ENCODE measurements at regions not wholly inside any gene's neighbourhood (a gene's known extent, or its start where the extent isn't known, plus 50 kb on each side); places are given as distances from the start of the nearest gene placed in this dataset.

DNA sequence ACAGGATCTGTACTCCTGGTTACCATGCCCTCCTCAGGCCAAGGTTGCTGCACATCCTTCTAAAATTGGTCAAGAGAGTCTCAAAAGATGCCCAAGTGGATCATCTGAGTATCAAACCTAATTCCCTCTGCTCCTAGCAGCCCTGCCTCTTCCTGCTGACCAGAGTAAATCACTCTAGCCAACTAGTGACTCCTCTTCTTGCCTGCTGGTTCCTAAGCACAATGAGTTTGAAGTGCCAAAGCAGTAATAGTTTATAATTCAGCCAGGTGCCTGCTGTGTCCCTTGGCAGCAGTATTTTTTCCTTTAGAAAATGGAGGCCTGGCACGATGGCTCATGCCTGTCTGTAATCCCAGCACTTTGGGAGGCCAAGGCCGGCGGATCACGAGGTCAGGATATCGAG, 137.9 kb upstream of the CAMK1G start:
- Histone ChIP-seq H3K27ac (ENCODE audit: low read length) (no peak overlapping the region), H3K4me3 (ENCODE audit: low read length) (no peak overlapping the region), H3K9me3 (ENCODE audit: control insufficient read depth, low read depth, low read length) (no peaks in the 10 kb centered on the region), H3K4me1 (ENCODE audit: control insufficient read depth, low read depth, low read length) (peaks cover 6% of the 10 kb centered on the region), H3K36me3 (ENCODE audit: control insufficient read depth, low read depth, low read length) (no peaks in the 10 kb centered on the region), H3K27me3 (ENCODE audit: control insufficient read depth, insufficient read depth, low read length) (no peaks in the 10 kb centered on the region), H3K9ac (ENCODE audit: low read length) (no peak overlapping the region)

- Histone ChIP-seq H3K4me1 (ENCODE audit: control insufficient read depth, low read depth, low read length) (peaks cover 6% of the 10 kb centered on the region), H3K9me3 (ENCODE audit: control insufficient read depth, low read depth, low read length) (no peaks in the 10 kb centered on the region), H3K27me3 (ENCODE audit: control insufficient read depth, insufficient read depth, low read length) (no peaks in the 10 kb centered on the region), H3K9ac (ENCODE audit: low read length) (no peak overlapping the region), H3K4me3 (ENCODE audit: low read length) (no peak overlapping the region), H3K36me3 (ENCODE audit: control insufficient read depth, low read depth, low read length) (no peaks in the 10 kb centered on the region), H3K27ac (ENCODE audit: low read length) (no peak overlapping the region)
These were observed 137.2 kb upstream of the CAMK1G start for GRCh38 chr1:209446356-209446755.

DNA sequence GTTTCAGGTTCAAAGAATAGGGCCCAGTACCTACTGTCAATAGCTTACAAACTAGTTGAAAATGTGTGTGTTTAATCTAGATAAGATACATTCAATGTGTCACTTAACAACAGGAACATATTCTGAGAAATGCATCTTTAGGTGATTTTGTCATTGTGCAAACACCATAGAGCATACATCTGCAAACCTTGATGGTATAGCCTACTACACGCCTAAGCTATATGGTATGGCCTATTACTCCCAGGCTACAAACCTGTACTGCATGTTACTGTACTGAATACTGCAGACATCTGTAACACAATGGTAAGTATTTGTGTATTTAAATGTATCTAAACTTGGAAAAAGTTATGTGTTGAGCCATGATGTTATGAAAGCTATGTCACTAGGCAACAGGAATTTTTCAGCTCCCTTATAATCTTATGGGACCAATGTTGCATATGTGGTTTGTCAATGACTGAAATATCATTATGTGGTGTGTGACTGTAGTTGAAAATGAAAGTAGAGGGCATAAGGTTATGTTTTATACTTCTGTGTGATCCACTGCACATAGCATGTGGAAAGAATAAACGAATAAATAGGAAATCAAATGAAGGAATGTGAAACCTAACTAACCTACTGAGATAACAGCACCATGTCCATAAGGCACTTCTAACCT, 129.0 kb upstream of the CAMK1G start:
- Histone ChIP-seq H3K27ac (ENCODE audit: low read length) (no peak overlapping the region), H3K9ac (ENCODE audit: low read length) (no peak overlapping the region)

DNA sequence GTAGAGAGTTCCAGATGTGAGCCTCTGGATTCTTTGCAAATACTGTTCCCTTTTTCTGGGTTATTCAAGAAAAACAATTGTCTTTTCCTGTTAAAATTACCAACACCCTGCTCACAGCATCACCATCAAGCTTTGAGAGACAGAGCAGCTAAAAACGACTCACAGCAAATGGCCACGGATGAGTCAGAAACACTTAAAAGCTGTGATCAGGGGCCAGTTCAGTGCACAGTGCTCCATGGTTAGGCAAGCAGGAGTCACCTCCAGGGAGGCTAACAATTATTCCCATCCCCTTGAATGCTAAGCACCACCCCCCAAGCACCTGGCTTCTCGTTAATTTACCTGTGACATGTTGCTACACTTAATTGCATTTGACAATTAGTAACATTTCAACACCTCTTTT, 128.4 kb upstream of the CAMK1G start:
- Histone ChIP-seq H3K27ac (ENCODE audit: low read length) (no peak overlapping the region), H3K27me3 (ENCODE audit: control insufficient read depth, insufficient read depth, low read length) (no peaks in the 10 kb centered on the region), H3K9ac (ENCODE audit: low read length) (no peak overlapping the region), H3K9me3 (ENCODE audit: control insufficient read depth, low read depth, low read length) (no peaks in the 10 kb centered on the region), H3K4me1 (ENCODE audit: control insufficient read depth, low read depth, low read length) (peaks cover 11% of the 10 kb centered on the region), H3K4me3 (ENCODE audit: low read length) (no peak overlapping the region), H3K36me3 (ENCODE audit: control insufficient read depth, low read depth, low read length) (no peaks in the 10 kb centered on the region)

More for the DNA sequence above, 129.0 kb upstream of the CAMK1G start:
- no peak overlapping the region for H3K4me3 ChIP-seq (ENCODE audit: low read length)
- H3K9me3 ChIP-seq (ENCODE audit: control insufficient read depth, low read depth, low read length): no peaks in the 10 kb centered on the region
- H3K27me3 ChIP-seq (ENCODE audit: control insufficient read depth, insufficient read depth, low read length): no peaks in the 10 kb centered on the region
- peaks cover 11% of the 10 kb centered on the region for H3K4me1 ChIP-seq (ENCODE audit: control insufficient read depth, low read depth, low read length)
- no peaks in the 10 kb centered on the region for H3K36me3 ChIP-seq (ENCODE audit: control insufficient read depth, low read depth, low read length)

GRCh38 chr1:209455661-209456358, 127.7 kb upstream of the CAMK1G start:
- Histone ChIP-seq H3K27ac (ENCODE audit: low read length) (no peak overlapping the region), H3K27me3 (ENCODE audit: control insufficient read depth, insufficient read depth, low read length) (no peaks in the 10 kb centered on the region), H3K4me3 (ENCODE audit: low read length) (no peak overlapping the region), H3K9ac (ENCODE audit: low read length) (no peak overlapping the region), H3K4me1 (ENCODE audit: control insufficient read depth, low read depth, low read length) (peaks cover 11% of the 10 kb centered on the region), H3K36me3 (ENCODE audit: control insufficient read depth, low read depth, low read length) (no peaks in the 10 kb centered on the region), H3K9me3 (ENCODE audit: control insufficient read depth, low read depth, low read length) (peaks cover 4% of the 10 kb centered on the region)

- no peak overlapping the region for H3K9ac ChIP-seq (ENCODE audit: low read length)
- H3K27ac ChIP-seq (ENCODE audit: low read length): no peak overlapping the region
- H3K27me3 ChIP-seq (ENCODE audit: control insufficient read depth, insufficient read depth, low read length): no peaks in the 10 kb centered on the region
These were observed 126.6 kb upstream of the CAMK1G start for GRCh38 chr1:209456878-209457277.

DNA sequence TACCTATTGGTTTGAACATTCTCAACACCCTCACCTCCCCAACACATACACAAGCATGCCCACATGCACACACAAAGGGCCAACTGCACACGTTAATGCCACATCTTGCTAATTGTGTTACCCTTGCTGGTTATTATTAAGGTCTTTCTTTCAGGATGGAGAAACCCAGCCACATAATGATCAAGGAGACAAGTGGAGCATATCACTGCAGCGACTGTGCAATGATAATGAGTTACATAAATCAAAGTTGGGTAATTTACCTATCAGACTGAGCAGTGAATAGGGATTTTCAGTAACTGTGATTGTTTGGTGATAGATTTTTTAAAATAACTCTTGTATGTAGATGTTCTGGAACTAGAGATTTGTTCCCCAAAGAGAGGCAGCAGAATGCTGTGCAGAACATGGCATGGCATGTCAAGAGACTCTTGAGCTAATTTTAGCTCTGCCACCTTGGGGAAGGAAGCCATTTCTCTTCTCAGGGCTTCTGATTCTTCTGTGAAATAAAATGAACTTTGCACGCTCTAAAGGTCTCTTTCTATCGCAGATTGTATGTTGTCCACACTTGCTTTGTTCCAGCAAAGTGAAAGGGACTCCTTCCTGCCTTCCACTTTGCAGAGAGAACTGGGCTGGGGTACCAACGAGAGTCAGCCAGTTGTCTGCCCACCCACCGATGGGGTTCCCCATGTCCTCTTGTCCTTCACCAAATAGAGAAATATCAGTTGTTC, 126.0 kb upstream of the CAMK1G start:
- Histone ChIP-seq H3K9me3 (ENCODE audit: control insufficient read depth, low read depth, low read length) (peaks cover 20% of the 10 kb centered on the region), H3K27ac (ENCODE audit: low read length) (no peak overlapping the region), H3K9ac (ENCODE audit: low read length) (no peak overlapping the region), H3K4me3 (ENCODE audit: low read length) (no peak overlapping the region), H3K27me3 (ENCODE audit: control insufficient read depth, insufficient read depth, low read length) (no peaks in the 10 kb centered on the region), H3K36me3 (ENCODE audit: control insufficient read depth, low read depth, low read length) (no peaks in the 10 kb centered on the region), H3K4me1 (ENCODE audit: control insufficient read depth, low read depth, low read length) (peaks cover 11% of the 10 kb centered on the region)

More at GRCh38 chr1:209456878-209457277, 126.6 kb upstream of the CAMK1G start:
- peaks cover 11% of the 10 kb centered on the region for H3K4me1 ChIP-seq (ENCODE audit: control insufficient read depth, low read depth, low read length)
- H3K36me3 ChIP-seq (ENCODE audit: control insufficient read depth, low read depth, low read length): no peaks in the 10 kb centered on the region
- H3K4me3 ChIP-seq (ENCODE audit: low read length): no peak overlapping the region
- peaks cover 14% of the 10 kb centered on the region for H3K9me3 ChIP-seq (ENCODE audit: control insufficient read depth, low read depth, low read length)

- Histone ChIP-seq H3K9ac (ENCODE audit: low read length) (no peak overlapping the region), H3K4me1 (ENCODE audit: control insufficient read depth, low read depth, low read length) (peaks cover 11% of the 10 kb centered on the region), H3K9me3 (ENCODE audit: control insufficient read depth, low read depth, low read length) (peaks cover 20% of the 10 kb centered on the region), H3K36me3 (ENCODE audit: control insufficient read depth, low read depth, low read length) (no peaks in the 10 kb centered on the region), H3K27me3 (ENCODE audit: control insufficient read depth, insufficient read depth, low read length) (no peaks in the 10 kb centered on the region), H3K4me3 (ENCODE audit: low read length) (no peak overlapping the region), H3K27ac (ENCODE audit: low read length) (no peak overlapping the region)
These were observed 124.6 kb upstream of the CAMK1G start for GRCh38 chr1:209458921-209459320.

DNA sequence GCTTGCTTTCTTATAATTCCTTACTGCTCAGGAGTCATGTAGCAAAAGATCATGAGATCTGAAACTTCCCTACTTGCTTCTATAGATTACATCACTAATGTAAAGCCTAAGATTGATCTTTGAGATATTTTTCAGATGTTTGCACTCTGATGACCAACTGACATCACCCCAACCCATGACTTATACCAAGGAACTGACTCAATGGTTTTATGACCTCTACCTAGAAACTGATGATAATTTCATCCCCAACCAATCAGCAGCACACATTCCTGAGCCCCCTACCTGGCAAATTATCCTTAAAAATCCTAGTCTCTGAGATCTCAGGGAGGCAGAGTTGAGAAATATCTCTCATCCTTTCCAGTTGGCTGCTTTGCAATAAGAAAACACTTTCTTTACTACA, 122.3 kb upstream of the CAMK1G start:
- no peaks in the 10 kb centered on the region for H3K36me3 ChIP-seq (ENCODE audit: control insufficient read depth, low read depth, low read length)
- no peaks in the 10 kb centered on the region for H3K4me1 ChIP-seq (ENCODE audit: control insufficient read depth, low read depth, low read length)
- H3K27me3 ChIP-seq (ENCODE audit: control insufficient read depth, insufficient read depth, low read length): no peaks in the 10 kb centered on the region
- H3K4me3 ChIP-seq (ENCODE audit: low read length): no peak overlapping the region
- H3K27ac ChIP-seq (ENCODE audit: low read length): no peak overlapping the region
- H3K9me3 ChIP-seq (ENCODE audit: control insufficient read depth, low read depth, low read length): peaks cover 20% of the 10 kb centered on the region
- H3K9ac ChIP-seq (ENCODE audit: low read length): no peak overlapping the region

DNA sequence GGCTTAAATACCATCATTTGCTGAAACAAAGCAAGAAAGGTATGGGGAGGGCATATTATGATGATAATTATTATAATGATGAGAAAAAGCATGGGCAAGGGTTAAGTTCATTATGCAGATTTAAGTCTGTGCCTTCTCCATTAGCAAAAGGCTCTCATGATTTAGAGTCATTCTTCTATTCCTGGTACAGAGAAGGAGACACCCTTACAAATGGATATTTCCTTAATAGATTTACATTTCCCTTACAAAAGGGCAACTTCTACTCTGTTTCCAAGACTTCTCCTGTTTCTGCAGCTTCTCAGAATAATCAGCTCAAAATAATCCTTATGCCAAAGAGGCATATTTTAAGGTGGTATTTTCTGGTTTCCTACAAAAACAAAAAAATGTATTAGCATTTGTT, 121.1 kb upstream of the CAMK1G start:
- no peak overlapping the region for H3K9ac ChIP-seq (ENCODE audit: low read length)
- no peak overlapping the region for H3K27ac ChIP-seq (ENCODE audit: low read length)
- H3K9me3 ChIP-seq (ENCODE audit: control insufficient read depth, low read depth, low read length): peaks cover 20% of the 10 kb centered on the region
- H3K4me3 ChIP-seq (ENCODE audit: low read length): no peak overlapping the region
- no peaks in the 10 kb centered on the region for H3K36me3 ChIP-seq (ENCODE audit: control insufficient read depth, low read depth, low read length)
- H3K4me1 ChIP-seq (ENCODE audit: control insufficient read depth, low read depth, low read length): no peaks in the 10 kb centered on the region
- no peaks in the 10 kb centered on the region for H3K27me3 ChIP-seq (ENCODE audit: control insufficient read depth, insufficient read depth, low read length)

DNA sequence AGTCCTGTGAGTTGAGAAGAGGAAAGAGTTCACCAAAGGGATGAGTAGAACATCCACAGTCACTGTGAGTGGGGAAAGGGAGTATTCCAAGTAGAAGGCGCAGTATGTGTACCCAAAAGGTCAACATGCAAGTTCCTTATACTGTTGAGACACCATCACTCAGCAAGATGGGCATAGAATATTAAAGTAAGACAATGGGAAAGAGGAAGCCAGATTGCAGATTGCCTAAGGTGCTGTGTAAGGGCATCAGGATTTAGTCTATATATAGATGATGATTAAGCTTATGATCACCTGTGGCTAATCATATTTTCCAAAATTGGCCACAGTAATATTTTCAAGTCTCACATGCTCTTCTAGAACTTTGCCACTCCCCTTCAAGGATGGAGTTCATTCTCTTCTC, 120.1 kb upstream of the CAMK1G start:
- no peaks in the 10 kb centered on the region for H3K4me1 ChIP-seq (ENCODE audit: control insufficient read depth, low read depth, low read length)
- no peak overlapping the region for H3K9ac ChIP-seq (ENCODE audit: low read length)
- H3K27ac ChIP-seq (ENCODE audit: low read length): no peak overlapping the region
- no peaks in the 10 kb centered on the region for H3K36me3 ChIP-seq (ENCODE audit: control insufficient read depth, low read depth, low read length)
- no peaks in the 10 kb centered on the region for H3K27me3 ChIP-seq (ENCODE audit: control insufficient read depth, insufficient read depth, low read length)
- peaks cover 20% of the 10 kb centered on the region for H3K9me3 ChIP-seq (ENCODE audit: control insufficient read depth, low read depth, low read length)
- H3K4me3 ChIP-seq (ENCODE audit: low read length): no peak overlapping the region

Data from iPS-18a (cell line).